CD4-positive, CD25-positive, alpha-beta regulatory T cell (primary cell): ENCODE measurements at regions not wholly inside any gene's neighbourhood (a gene's known extent, or its start where the extent isn't known, plus 50 kb on each side); places are given as distances from the start of the nearest gene placed in this dataset.
A peak's percentile ranks its signal among the peaks of the same experiment; 100 is the strongest.

ENCODE experiments used
- ATAC-seq, 2 donors: fragments of 150-1000 bp; cut with Tn5 transposase; one replicate each; pipeline ENCODE4 v1.10.0; 2021; ENCODE audit warnings: low read depth in 2 of 2, moderate number of reproducible peaks in 2 of 2, moderate library complexity in 1 of 2
- DNase-seq, 3 donors: peaks; one replicate each; pipeline versions ENCODE4 v3.0.0 to v3.0.0-alpha.2; 2012 to 2022; ENCODE audit warnings: mixed read lengths in 1 of 3
- H3K27ac ChIP-seq: one replicate; pipeline ENCODE4 v1.7.0; 2013; ENCODE audit warnings: mild to moderate bottlenecking, low read length; ENCODE audit not compliant: insufficient read depth, poor library complexity, severe bottlenecking
- H3K27me3 ChIP-seq: one replicate; pipeline ENCODE4 v1.7.0; 2013; ENCODE audit warnings: low read length; ENCODE audit not compliant: control insufficient read depth, insufficient read depth
- H3K36me3 ChIP-seq: one replicate; pipeline ENCODE4 v1.7.0; 2013; ENCODE audit warnings: mild to moderate bottlenecking, low read length, moderate library complexity; ENCODE audit not compliant: control insufficient read depth, insufficient read depth
- H3K4me1 ChIP-seq: 2 replicates; pipeline ENCODE4 v1.7.0; 2013; ENCODE audit warnings: mild to moderate bottlenecking, low read length; ENCODE audit not compliant: insufficient read depth, control insufficient read depth, poor library complexity, severe bottlenecking
- H3K4me3 ChIP-seq: one replicate; pipeline ENCODE4 v1.7.0; 2013; ENCODE audit warnings: low read depth, mild to moderate bottlenecking, low read length, moderate library complexity
- H3K9me3 ChIP-seq, 2 experiments: 1 replicate in 1 of 2; 2 replicates in 1 of 2; pipeline ENCODE4 v1.7.0; 2013; ENCODE audit warnings: low read length in 2 of 2, mild to moderate bottlenecking in 1 of 2, moderate library complexity in 1 of 2; ENCODE audit not compliant: control insufficient read depth in 2 of 2
- H3K27ac Mint-ChIP-seq, 3 donors: one replicate each; pipeline ENCODE4 v1.8.0; 2020 to 2022; ENCODE audit warnings: mild to moderate bottlenecking in 3 of 3, mixed read lengths in 3 of 3, moderate library complexity in 2 of 3
- H3K27me3 Mint-ChIP-seq: one replicate; pipeline ENCODE4 v1.8.0; 2022; ENCODE audit warnings: mild to moderate bottlenecking, mixed read lengths
- H3K36me3 Mint-ChIP-seq: one replicate; pipeline ENCODE4 v1.8.0; 2020; ENCODE audit warnings: mixed read lengths
- H3K4me1 Mint-ChIP-seq, 4 donors: one replicate each; pipeline ENCODE4 v1.8.0; 2020 to 2022; ENCODE audit warnings: mixed read lengths in 4 of 4, mild to moderate bottlenecking in 1 of 4
- H3K4me3 Mint-ChIP-seq, 4 donors: one replicate each; pipeline ENCODE4 v1.8.0; 2020 to 2022; ENCODE audit warnings: mild to moderate bottlenecking in 4 of 4, mixed read lengths in 4 of 4, moderate library complexity in 3 of 4
- H3K9me3 Mint-ChIP-seq, 7 donors: one replicate each; pipeline ENCODE4 v1.8.0; 2020 to 2022; ENCODE audit warnings: mixed read lengths in 7 of 7, mild to moderate bottlenecking in 3 of 7, moderate library complexity in 2 of 7

GRCh38 chr10:88113657-88114272, 250.3 kb downstream of the PTEN start:
- H3K4me1 Mint-ChIP-seq: peaks cover 0 to 12% (median 7%) of the 10 kb centered on the region in 4 donors
- H3K27ac Mint-ChIP-seq: peak overlapping the region in 1 of 3 donors; percentile 38
- no peaks in the 10 kb centered on the region for H3K9me3 Mint-ChIP-seq
- no peaks in the 10 kb centered on the region for H3K27me3 Mint-ChIP-seq
- H3K36me3 ChIP-seq: no peaks in the 10 kb centered on the region
- DNase-seq (no peak), ATAC-seq (no peak)
- H3K4me3 Mint-ChIP-seq: no peak overlapping the region
- no peaks in the 10 kb centered on the region for H3K27me3 ChIP-seq
- H3K27ac ChIP-seq: no peak overlapping the region
- H3K4me1 ChIP-seq: peaks cover 24% of the 10 kb centered on the region
- no peaks in the 10 kb centered on the region for H3K9me3 ChIP-seq
- no peaks in the 10 kb centered on the region for H3K36me3 Mint-ChIP-seq
- no peak overlapping the region for H3K4me3 ChIP-seq

DNA sequence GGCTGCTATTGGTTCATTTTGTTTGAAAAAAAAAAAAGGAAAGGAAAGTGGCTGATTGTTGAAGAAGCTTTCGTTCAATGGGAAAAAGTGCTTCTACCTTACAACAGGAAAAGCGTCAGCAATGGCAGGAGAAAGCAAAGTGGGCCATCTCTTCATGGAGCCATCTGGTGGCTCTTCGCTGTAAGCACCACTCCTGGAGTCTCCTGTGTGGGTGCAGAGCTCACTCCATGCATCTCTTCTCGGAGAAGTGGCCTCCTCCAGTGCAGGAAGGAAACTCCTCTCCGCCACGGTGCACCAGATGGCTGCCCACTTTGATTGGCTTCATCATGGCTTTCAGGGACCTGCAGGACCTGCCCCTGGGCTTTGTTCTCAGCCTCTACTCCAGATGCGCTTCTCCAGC, 250.9 kb downstream of the PTEN start:
- H3K4me3 Mint-ChIP-seq: no peak overlapping the region
- H3K36me3 ChIP-seq: no peaks in the 10 kb centered on the region
- no peak overlapping the region for H3K27ac Mint-ChIP-seq
- H3K36me3 Mint-ChIP-seq: no peaks in the 10 kb centered on the region
- peaks cover 3 to 12% (median 7%) of the 10 kb centered on the region in 4 donors for H3K4me1 Mint-ChIP-seq
- peak in 2 of 3 donors; percentile 22 to 35 for DNase-seq
- no peak overlapping the region for H3K27ac ChIP-seq
- H3K4me1 ChIP-seq: peaks cover 24% of the 10 kb centered on the region
- H3K27me3 Mint-ChIP-seq: no peaks in the 10 kb centered on the region
- no peaks in the 10 kb centered on the region for H3K9me3 Mint-ChIP-seq
- H3K27me3 ChIP-seq: no peaks in the 10 kb centered on the region
- no peaks in the 10 kb centered on the region for H3K9me3 ChIP-seq
- no peak overlapping the region for H3K4me3 ChIP-seq
- peak in 1 of 2 donors; percentile 55 for ATAC-seq

- Mint-ChIP-seq H3K9me3 (no peaks in the 10 kb centered on the region), H3K36me3 (no peaks in the 10 kb centered on the region), H3K27ac (peak overlapping the region in 1 of 3 donors; percentile 5), H3K4me1 (peaks cover 7 to 13% (median 10%) of the 10 kb centered on the region in 4 donors), H3K4me3 (no peak overlapping the region), H3K27me3 (no peaks in the 10 kb centered on the region)
- Histone ChIP-seq H3K27me3 (no peaks in the 10 kb centered on the region), H3K4me1 (peaks cover 31% of the 10 kb centered on the region), H3K27ac (no peak overlapping the region), H3K36me3 (no peaks in the 10 kb centered on the region), H3K4me3 (no peak overlapping the region), H3K9me3 (no peaks in the 10 kb centered on the region)
- DNase-seq (no peak), ATAC-seq (no peak)
These were observed 252.0 kb downstream of the PTEN start for GRCh38 chr10:88115407-88115806.

GRCh38 chr10:88115968-88116367, 252.5 kb downstream of the PTEN start:
- H3K27me3 Mint-ChIP-seq: no peaks in the 10 kb centered on the region
- Histone ChIP-seq H3K27me3 (no peaks in the 10 kb centered on the region), H3K4me1 (peaks cover 34% of the 10 kb centered on the region), H3K36me3 (no peaks in the 10 kb centered on the region), H3K27ac (no peak overlapping the region), H3K9me3 (no peaks in the 10 kb centered on the region), H3K4me3 (no peak overlapping the region)
- ATAC-seq: no peak
- H3K36me3 Mint-ChIP-seq: no peaks in the 10 kb centered on the region
- H3K9me3 Mint-ChIP-seq: no peaks in the 10 kb centered on the region
- peaks cover 7 to 18% (median 12%) of the 10 kb centered on the region in 4 donors for H3K4me1 Mint-ChIP-seq
- DNase-seq: no peak
- no peak overlapping the region for H3K4me3 Mint-ChIP-seq
- H3K27ac Mint-ChIP-seq: no peak overlapping the region

DNA sequence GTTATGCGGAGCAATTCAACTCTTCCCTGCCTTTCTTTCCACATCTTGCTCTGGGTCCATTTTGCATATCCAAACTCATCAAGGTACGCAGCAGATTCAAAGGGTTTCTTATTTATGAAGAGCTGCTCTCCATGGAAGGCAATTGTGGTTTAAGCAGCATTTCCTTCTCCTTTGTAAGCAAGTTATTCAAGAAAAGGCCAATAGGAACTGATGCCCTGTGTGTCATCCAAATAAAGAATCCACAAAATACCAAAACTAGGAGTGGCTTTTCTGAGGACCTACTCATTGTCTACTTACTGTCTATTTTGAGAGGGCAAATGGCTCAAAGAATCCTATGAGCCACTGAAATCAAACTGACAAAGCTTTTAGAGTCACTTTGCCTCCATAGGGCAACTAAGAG, 253.1 kb downstream of the PTEN start:
- Histone ChIP-seq H3K27me3 (no peaks in the 10 kb centered on the region), H3K27ac (no peak overlapping the region), H3K4me3 (no peak overlapping the region), H3K36me3 (no peaks in the 10 kb centered on the region), H3K4me1 (peaks cover 34% of the 10 kb centered on the region), H3K9me3 (no peaks in the 10 kb centered on the region)
- no peaks in the 10 kb centered on the region for H3K27me3 Mint-ChIP-seq
- no peak overlapping the region for H3K4me3 Mint-ChIP-seq
- DNase-seq (no peak), ATAC-seq (no peak)
- H3K36me3 Mint-ChIP-seq: no peaks in the 10 kb centered on the region
- H3K4me1 Mint-ChIP-seq: peaks cover 7 to 18% (median 13%) of the 10 kb centered on the region in 4 donors
- no peaks in the 10 kb centered on the region for H3K9me3 Mint-ChIP-seq
- no peak overlapping the region for H3K27ac Mint-ChIP-seq

- no peak overlapping the region for H3K4me3 ChIP-seq
- Mint-ChIP-seq H3K27me3 (no peaks in the 10 kb centered on the region), H3K27ac (no peak overlapping the region), H3K4me3 (no peak overlapping the region), H3K9me3 (no peaks in the 10 kb centered on the region), H3K4me1 (peaks cover 7 to 18% (median 13%) of the 10 kb centered on the region in 4 donors), H3K36me3 (no peaks in the 10 kb centered on the region)
- no peak overlapping the region for H3K27ac ChIP-seq
- DNase-seq: peak in 1 of 3 donors; percentile 53
- peak; percentile 33 to 38 for ATAC-seq
- H3K4me1 ChIP-seq: peaks cover 34% of the 10 kb centered on the region
- H3K9me3 ChIP-seq: no peaks in the 10 kb centered on the region
- H3K36me3 ChIP-seq: no peaks in the 10 kb centered on the region
- H3K27me3 ChIP-seq: no peaks in the 10 kb centered on the region
These were observed 253.7 kb downstream of the PTEN start for GRCh38 chr10:88116971-88117626.

DNA sequence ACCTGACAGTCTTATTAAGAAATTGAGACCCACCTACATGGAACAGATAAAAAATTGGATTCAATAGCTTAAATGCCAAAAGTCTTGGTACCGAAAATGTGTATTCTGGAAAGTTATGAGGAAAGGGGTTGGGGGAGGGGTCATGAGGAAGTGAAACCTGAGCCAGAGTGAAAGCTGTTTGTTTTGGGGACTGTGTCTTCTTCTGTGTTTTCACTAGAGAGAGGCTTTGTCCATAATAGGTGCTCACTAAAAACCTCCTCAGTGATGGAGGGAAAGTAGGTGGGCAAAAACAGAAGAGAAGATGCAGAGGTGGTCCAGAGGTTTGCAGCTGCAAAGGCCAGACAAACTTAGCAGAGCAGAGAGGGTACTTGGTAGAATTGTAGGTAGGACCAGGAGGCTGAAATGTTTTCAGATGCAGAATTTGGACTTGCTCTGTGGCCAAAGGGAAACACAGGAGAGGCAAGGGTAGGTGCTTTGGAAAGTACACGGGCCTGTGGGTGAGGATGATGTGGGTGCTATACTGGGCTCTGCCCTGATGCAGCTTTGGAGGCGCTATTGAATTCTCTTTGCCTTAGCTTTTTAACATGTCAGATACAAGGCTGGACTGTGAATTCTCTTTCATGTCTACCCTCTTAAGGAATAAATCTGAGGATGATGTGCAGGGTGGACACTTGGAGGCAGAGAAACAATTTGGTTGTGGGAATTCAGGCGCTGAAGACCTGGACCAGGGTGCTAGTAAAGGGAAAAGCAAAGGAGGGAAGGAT, 254.6 kb downstream of the PTEN start:
- Histone ChIP-seq H3K27me3 (no peaks in the 10 kb centered on the region), H3K4me1 (peaks cover 34% of the 10 kb centered on the region), H3K27ac (no peak overlapping the region), H3K4me3 (no peak overlapping the region), H3K9me3 (no peaks in the 10 kb centered on the region), H3K36me3 (no peaks in the 10 kb centered on the region)
- Mint-ChIP-seq H3K27ac (no peak overlapping the region), H3K36me3 (no peaks in the 10 kb centered on the region), H3K4me1 (peaks cover 7 to 18% (median 13%) of the 10 kb centered on the region in 4 donors), H3K27me3 (no peaks in the 10 kb centered on the region), H3K9me3 (no peaks in the 10 kb centered on the region), H3K4me3 (no peak overlapping the region)
- ATAC-seq (no peak), DNase-seq (peak in 1 of 3 donors; percentile 34)
